Spleen (tissue), 7 donors: ENCODE measurements at regions not wholly inside any gene's neighbourhood (a gene's known extent, or its start where the extent isn't known, plus 50 kb on each side); places are given as distances from the start of the nearest gene placed in this dataset.

Experiments
- CTCF ChIP-seq, 11 experiments: fragments of 200-600 bp in 7 of 11; fragments of 450-650 bp in 4 of 11; sonication (generic) in 4 of 11; IDR thresholded peaks in 8 of 11; conservative IDR thresholded peaks in 3 of 11; 1 replicate in 7 of 11; 2 replicates in 4 of 11; pipeline versions ENCODE4 v1.4.0 to v1.8.0; 2016 to 2021; ENCODE audit warnings: antibody characterized with exemption in 11 of 11, inconsistent platforms in 4 of 11, mild to moderate bottlenecking in 1 of 11
- POLR2A ChIP-seq, 3 donors: fragments of 450-650 bp; IDR thresholded peaks; one replicate each; pipeline ENCODE4 v1.5.1; 2017; ENCODE audit warnings: antibody characterized with exemption in 3 of 3, mild to moderate bottlenecking in 1 of 3
- donor health status: DM: no; HTN: no; CAD: no; lungs with moderate emphysema.
- donor health status: DM: no; HTN: no; CAD: no.
- donor health status: DM: no; HTN: no; CAD: no.

- TF ChIP-seq CTCF (IDR thresholded peaks at IDR 0.05 in 8 of 11, conservative IDR thresholded peaks at IDR 0.05 in 3 of 11) = no peak
- TF ChIP-seq POLR2A (IDR thresholded peaks at IDR 0.05) = no peak
Measured at GRCh38 chr12:59268295-59268809, 327.5 kb upstream of the SLC16A7 start.
